Activated CD4-positive, alpha-beta T cell treated with anti-CD3 and anti-CD28 coated beads for 4 hours (primary cell): ENCODE measurements at regions not wholly inside any gene's neighbourhood (a gene's known extent, or its start where the extent isn't known, plus 50 kb on each side); places are given as distances from the start of the nearest gene placed in this dataset.
"Not testable (repeated sequence)": the region's sequence is repeated elsewhere in the genome, so short reads cannot be mapped to it uniquely, and the experiment has no call there.

Experiments used
- DNase-seq, 2 donors: peaks; one replicate each; pipeline ENCODE4 v3.0.0-alpha.2; 2020

DNA sequence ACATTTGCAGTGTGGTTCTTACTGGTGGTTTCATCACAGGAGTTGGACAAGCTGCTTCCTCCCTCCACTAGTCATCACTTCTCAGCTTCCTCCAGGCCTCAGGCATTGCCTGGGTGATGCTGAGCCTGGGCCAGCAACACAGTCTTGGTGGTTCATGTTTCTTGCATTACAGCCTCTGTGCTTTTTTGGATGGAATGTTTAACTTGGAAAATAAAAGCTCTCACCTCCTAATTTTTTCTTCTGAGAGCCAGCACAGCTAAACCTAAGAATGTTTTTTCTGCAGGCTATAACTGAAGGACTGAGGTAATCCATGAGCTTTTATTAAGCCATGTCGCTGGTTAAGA, 66.1 kb upstream of the RHOU start:
- DNase-seq = no peak

DNA sequence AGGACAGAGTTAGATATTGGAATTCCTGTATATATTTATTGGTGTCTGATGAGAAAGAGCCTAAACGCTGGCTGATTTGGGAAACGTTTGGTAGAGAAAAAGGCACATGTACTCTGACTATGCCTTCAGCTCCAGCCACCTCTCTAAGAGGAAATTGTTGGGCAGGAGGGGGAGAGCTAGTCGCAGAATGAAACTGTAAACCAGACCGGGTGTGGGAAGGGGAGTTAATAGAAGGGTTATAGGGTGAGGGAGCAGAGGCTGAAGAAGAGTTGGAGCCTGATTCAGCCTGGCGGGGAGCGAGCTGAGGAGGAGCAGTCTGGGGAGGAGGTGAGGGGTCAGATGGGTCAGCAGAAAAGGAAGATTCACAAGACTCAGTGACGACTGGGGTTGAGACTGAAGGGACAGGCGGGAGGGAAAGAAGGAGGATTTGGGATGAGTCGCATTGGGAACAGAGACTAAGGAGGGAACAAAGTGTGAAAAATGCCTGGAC, 54.2 kb upstream of the RHOU start:
- DNase-seq = not testable (repeated sequence)

DNA sequence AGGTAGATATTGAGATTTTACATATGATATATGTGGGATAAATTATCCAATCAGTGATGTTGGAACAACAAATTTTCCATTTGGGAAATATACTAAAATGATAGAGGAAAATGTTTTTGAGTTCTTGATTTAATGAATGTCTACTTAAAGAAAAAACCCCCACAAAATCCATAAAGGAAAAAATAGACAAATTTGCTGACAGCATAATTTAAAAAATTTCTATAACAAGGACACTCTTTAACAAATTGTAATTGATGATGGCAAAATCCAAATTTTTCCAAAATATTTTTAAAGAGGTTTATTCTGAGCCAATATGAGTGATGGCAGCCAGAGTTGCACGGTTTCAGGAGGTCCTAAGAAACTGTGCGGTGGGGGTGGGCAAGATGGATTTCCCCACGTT, 51.9 kb upstream of the RHOU start:
- no peak for DNase-seq

DNA sequence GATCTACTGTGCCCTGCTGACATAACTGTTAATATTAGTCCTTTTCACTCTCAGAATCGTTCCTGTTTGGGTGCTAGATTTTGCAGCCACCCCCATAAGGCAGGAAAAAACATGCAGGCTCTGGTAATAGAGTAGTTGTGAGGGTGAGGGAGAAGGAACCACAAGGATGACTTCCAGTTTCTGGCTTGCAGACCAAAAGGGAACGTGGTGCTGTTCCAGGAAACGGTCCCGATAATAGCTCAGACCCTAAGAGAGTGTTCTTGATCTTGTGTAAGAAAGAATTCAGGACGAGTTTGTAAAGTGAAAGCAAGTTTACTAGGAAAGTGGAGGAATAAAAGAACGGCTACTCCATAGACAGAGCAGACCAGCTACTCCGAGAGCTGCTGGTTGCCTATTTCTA, 50.7 kb upstream of the RHOU start:
- DNase-seq = no peak

DNA sequence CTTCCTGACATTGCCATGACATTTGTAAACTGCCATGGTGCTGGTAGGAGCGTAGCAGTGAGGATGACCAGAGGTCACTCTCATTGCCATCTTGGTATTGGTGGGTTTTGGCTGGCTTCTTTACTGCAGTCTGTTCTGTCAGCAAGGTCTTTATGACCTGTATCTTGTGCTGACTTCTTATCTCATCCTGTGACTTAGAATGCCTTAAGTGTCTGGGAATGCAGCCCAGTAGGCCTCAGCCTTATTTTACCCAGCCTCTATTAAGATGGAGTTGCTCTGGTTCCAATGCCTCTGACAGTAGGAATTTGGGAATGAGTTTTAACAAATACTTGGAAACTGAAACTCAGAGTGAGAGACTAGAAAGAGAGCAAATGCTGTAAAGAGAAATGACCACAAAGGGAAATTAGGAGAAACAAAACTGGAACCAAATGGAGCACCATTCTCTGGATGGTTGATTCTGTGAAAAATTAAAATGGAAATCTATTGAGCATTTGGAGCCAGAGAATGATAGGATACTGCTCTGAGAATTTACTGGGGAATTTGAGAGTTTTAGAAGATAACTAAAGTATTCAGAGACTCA, 50.1 kb upstream of the RHOU start:
- no peak for DNase-seq
